ENCODE measurements at regions not wholly inside any gene's neighbourhood (a gene's known extent, or its start where the extent isn't known, plus 50 kb on each side); places are given as distances from the start of the nearest gene placed in this dataset.

DNA sequence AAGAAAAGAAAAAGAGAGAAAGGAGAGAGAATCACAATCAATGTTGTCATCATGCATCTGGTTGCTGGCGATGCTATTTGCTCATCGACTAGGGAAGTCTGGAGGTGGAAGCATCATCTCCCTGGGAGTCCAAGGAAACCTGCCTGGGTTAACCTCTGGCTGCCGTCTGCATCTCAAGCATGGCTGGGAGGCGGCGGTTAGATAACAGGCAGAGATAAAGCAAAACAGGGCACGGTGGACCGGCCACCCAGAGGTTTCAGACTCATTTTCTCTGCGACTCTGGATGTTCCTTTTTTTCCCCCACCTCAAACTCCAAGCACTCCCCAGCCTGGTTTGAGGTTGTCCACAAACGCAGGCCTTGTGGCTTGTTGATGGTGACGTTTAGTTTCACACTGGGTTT is 161.2 kb downstream of the ENGASE start (continued):
- TF ChIP-seq, protein P1, sequence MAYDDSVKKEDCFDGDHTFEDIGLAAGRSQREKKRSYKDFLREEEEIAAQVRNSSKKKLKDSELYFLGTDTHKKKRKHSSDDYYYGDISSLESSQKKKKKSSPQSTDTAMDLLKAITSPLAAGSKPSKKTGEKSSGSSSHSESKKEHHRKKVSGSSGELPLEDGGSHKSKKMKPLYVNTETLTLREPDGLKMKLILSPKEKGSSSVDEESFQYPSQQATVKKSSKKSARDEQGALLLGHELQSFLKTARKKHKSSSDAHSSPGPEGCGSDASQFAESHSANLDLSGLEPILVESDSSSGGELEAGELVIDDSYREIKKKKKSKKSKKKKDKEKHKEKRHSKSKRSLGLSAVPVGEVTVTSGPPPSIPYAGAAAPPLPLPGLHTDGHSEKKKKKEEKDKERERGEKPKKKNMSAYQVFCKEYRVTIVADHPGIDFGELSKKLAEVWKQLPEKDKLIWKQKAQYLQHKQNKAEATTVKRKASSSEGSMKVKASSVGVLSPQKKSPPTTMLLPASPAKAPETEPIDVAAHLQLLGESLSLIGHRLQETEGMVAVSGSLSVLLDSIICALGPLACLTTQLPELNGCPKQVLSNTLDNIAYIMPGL (CRISPR knock-in tag; IDR thresholded peaks at IDR 0.05) = no peak
- no peak for TF ChIP-seq ZNF219 (CRISPR knock-in tag; IDR thresholded peaks at IDR 0.05; ENCODE audit: borderline replicate concordance)
- no peak for TF ChIP-seq RORB (CRISPR knock-in tag; IDR thresholded peaks at IDR 0.05)
- TF ChIP-seq ZNF396 (CRISPR knock-in tag; IDR thresholded peaks at IDR 0.05; ENCODE audit: borderline replicate concordance) = no peak

GRCh38 chr17:79233916-79234551 is 159.4 kb downstream of the ENGASE start:
- ATAC-seq (peak; percentile 43), DNase-seq (ENCODE audit: low spot score) (no peak)
- ChIA-PET POLR2A (no interaction called here), CTCF (no interaction called here)
- TF ChIP-seq E2F4 (CRISPR knock-in tag; IDR thresholded peaks at IDR 0.05; ENCODE audit: borderline replicate concordance, low read depth) = no peak
- TF ChIP-seq, protein P2, sequence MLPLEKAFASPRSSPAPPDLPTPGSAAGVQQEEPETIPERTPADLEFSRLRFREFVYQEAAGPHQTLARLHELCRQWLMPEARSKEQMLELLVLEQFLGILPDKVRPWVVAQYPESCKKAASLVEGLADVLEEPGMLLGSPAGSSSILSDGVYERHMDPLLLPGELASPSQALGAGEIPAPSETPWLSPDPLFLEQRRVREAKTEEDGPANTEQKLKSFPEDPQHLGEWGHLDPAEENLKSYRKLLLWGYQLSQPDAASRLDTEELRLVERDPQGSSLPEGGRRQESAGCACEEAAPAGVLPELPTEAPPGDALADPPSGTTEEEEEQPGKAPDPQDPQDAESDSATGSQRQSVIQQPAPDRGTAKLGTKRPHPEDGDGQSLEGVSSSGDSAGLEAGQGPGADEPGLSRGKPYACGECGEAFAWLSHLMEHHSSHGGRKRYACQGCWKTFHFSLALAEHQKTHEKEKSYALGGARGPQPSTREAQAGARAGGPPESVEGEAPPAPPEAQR (CRISPR knock-in tag; IDR thresholded peaks at IDR 0.05) = no peak
- TF ChIP-seq ETV6 (CRISPR knock-in tag; IDR thresholded peaks at IDR 0.05) = no peak
- no peak for TF ChIP-seq JAZF1 (CRISPR knock-in tag; IDR thresholded peaks at IDR 0.05)
- TF ChIP-seq, protein P3, sequence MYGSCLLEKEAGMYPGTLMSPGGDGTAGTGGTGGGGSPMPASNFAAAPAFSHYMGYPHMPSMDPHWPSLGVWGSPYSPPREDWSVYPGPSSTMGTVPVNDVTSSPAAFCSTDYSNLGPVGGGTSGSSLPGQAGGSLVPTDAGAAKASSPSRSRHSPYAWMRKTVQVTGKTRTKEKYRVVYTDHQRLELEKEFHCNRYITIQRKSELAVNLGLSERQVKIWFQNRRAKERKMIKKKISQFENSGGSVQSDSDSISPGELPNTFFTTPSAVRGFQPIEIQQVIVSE (CRISPR knock-in tag; IDR thresholded peaks at IDR 0.05; ENCODE audit: borderline replicate concordance) = no peak
- TF ChIP-seq SOX15 (CRISPR knock-in tag; IDR thresholded peaks at IDR 0.05) = no peak
- TF ChIP-seq AR (CRISPR knock-in tag; IDR thresholded peaks at IDR 0.05) = no peak
- no peak for TF ChIP-seq NFYB (CRISPR knock-in tag; conservative IDR thresholded peaks at IDR 0.05; ENCODE audit: low read depth)
- TF ChIP-seq ZNF512 (CRISPR knock-in tag; IDR thresholded peaks at IDR 0.05; ENCODE audit: borderline replicate concordance) = no peak
- H3K36me3 Mint-ChIP-seq = no peaks in the 10 kb centered on the region
- no peak overlapping the region for H3K27ac Mint-ChIP-seq
- no peak overlapping the region for H3K4me3 Mint-ChIP-seq
- H3K4me1 Mint-ChIP-seq = 0 out of 2 replicates have a peak, but pooled peaks cover 2% of the 10 kb centered on the region
- H3K9me3 Mint-ChIP-seq = no peaks in the 10 kb centered on the region
- no peaks in the 10 kb centered on the region; the same call in 1 of the 2 replicates for H3K27me3 Mint-ChIP-seq (ENCODE audit: low read depth)

- TF ChIP-seq ETV6 (CRISPR knock-in tag; IDR thresholded peaks at IDR 0.05) = no peak
- TF ChIP-seq, protein P4, sequence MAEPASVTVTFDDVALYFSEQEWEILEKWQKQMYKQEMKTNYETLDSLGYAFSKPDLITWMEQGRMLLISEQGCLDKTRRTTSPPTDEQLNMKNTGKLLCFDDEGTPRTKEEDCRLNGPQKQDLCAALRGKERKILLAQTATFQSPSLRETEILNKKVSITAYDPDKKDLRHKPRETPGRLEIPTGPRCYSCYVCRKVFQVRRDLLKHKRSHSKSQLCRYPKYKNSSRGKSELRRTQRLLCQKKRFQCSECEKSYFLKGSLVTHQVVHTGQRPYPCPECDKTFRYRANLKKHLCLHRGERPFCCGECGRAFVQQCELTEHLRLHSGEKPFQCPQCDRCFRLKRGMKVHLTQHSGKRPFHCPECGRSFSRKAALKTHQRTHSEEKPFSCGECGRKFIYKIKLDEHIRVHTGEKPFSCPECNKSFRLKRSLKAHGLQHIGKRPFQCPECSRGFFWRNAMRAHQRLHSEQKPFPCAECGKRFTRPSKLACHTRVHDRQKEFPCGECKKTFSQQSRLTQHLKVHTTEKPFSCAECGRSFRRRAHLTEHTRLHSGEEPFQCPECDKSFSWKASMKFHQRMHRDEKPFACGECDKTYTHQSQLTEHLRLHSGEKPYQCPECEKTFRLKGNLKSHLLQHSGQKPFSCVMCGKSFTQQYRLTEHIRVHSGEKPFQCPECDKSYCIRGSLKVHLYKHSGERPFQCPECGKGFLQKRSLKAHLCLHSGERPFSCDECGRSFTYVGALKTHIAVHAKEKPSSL (CRISPR knock-in tag; conservative IDR thresholded peaks at IDR 0.05) = no peak
- TF ChIP-seq SP1 (CRISPR knock-in tag; conservative IDR thresholded peaks at IDR 0.05) = no peak
- no peaks in the 10 kb centered on the region for H3K36me3 Mint-ChIP-seq
- H3K27me3 Mint-ChIP-seq (ENCODE audit: low read depth) = no peaks in the 10 kb centered on the region; the same call in 1 of the 2 replicates
- DNase-seq (ENCODE audit: low spot score) = no peak
- ChIA-PET POLR2A (no interaction called here), CTCF (interaction anchor here (0.7 kb wide), 1 partner anchor 44 kb away, joined by 3 read pairs; no protein-coding TSS in a partner anchor)
- no peak overlapping the region for H3K27ac Mint-ChIP-seq
- peaks cover 8% of the 10 kb centered on the region for H3K4me1 Mint-ChIP-seq
- ATAC-seq = no peak
- no peak overlapping the region for H3K4me3 Mint-ChIP-seq
- no peaks in the 10 kb centered on the region for H3K9me3 Mint-ChIP-seq
These were observed 158.3 kb downstream of the ENGASE start for GRCh38 chr17:79232957-79233356.

Data from WTC11 (cell line).